HEK293 (cell line): ENCODE measurements at regions not wholly inside any gene's neighbourhood (a gene's known extent, or its start where the extent isn't known, plus 50 kb on each side); places are given as distances from the start of the nearest gene placed in this dataset.

Experiments
- CTCF ChIP-seq: fragments of 450-650 bp; formaldehyde crosslinking; IDR thresholded peaks from 2 replicates; pipeline ENCODE4 v1.5.1; 2016; ENCODE audit warnings: missing biosample characterization, missing genetic modification characterization
- ZNF555 ChIP-seq: fragments of 450-650 bp; formaldehyde crosslinking; conservative IDR thresholded peaks from 2 replicates; pipeline ENCODE4 v1.5.1; 2017; ENCODE audit warnings: missing biosample characterization, mild to moderate bottlenecking, missing genetic modification characterization, inconsistent platforms

DNA sequence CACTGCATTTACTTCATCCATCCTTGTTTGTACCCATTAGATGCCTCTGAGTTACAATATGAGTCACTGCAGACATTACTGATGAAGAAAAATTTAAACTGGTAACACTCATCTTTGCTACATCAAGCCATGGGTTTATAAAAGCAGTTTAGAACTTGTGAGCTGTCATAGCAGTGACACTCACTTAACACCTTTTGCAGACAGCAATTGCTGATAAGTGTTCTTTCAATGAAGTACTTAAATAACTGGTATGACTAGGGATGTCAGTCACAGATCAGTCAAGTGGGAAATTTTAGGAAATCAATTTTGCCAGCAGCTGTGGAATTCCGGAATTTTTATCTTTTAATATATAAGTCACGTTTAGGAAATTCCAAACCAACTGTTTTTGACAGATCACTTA is 643.0 kb downstream of the TBL1XR1 start:
- no peak for TF ChIP-seq ZNF555 (tag by site-specific recombination)
- TF ChIP-seq CTCF (tag by site-specific recombination): no peak
